ENCODE measurements at regions not wholly inside any gene's neighbourhood (a gene's known extent, or its start where the extent isn't known, plus 50 kb on each side); places are given as distances from the start of the nearest gene placed in this dataset.

DNA sequence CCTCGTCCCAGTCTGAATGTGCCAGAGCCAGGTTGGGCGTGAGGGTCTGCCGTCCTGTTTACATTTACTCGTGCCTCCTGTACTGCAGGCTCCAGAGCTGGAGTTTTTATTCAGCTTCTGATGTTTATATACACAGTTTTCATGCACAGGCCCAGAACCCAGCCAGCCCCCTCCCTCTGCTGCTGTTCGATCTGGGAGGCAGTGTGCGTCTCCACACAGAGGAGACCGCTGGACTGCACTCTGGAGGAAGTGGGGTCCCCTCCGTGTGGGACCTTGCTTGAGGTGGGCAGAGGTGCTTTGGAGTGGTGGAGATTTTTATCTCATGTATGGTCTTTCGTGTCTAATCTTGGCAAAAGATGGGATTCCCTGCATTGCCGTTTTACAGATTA lies 90.6 kb downstream of the GLI2 start (continued):
- TF ChIP-seq EHMT2 (IDR thresholded peaks at IDR 0.05; ENCODE audit: borderline replicate concordance, low read depth, low read length) (no peak), KDM5B (CRISPR knock-in tag; IDR thresholded peaks at IDR 0.05; ENCODE audit: borderline replicate concordance) (no peak), REXO4 (CRISPR knock-in tag; IDR thresholded peaks at IDR 0.05; ENCODE audit: borderline replicate concordance) (no peak), KDM2A (CRISPR knock-in tag; IDR thresholded peaks at IDR 0.05; ENCODE audit: borderline replicate concordance, low read depth) (no peak)

DNA sequence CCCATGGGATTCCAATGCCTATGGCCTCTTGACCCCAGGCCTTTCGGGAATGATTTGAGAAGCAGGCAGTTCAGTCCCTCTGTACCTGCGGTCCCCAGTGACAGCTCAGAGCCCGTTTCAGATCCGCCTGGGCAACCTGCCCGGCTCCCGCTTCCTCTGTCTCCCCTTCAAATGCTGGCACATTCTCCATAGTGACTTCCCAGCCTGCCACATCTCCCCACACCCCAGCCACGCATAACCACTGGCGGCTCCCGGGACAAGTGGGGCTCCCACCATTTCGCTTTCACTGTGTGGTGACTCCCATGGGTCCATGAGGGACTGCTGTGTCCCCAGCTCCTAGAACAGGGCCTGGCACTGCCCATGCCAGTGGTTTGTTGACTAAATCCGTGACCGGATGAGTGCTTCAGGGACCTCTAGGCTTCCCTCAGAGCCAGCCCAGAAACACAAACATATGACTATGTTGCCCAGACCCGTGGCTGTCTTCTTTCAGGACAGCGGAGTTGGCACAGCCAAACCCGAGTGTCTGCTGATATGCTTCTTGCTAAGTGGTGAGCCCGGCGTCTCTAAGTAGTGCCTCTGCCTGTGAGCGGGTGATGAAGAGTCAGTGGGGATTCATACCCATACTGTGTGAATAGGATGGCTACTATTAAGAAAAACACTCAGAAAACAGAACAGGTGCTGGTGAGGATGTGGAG lies 91.2 kb downstream of the GLI2 start:
- TF ChIP-seq NAIF1 (CRISPR knock-in tag; IDR thresholded peaks at IDR 0.05; ENCODE audit: borderline replicate concordance): no peak
- TF ChIP-seq GZF1 (CRISPR knock-in tag; IDR thresholded peaks at IDR 0.05): no peak
- TF ChIP-seq, protein P1, sequence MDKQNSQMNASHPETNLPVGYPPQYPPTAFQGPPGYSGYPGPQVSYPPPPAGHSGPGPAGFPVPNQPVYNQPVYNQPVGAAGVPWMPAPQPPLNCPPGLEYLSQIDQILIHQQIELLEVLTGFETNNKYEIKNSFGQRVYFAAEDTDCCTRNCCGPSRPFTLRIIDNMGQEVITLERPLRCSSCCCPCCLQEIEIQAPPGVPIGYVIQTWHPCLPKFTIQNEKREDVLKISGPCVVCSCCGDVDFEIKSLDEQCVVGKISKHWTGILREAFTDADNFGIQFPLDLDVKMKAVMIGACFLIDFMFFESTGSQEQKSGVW (CRISPR knock-in tag; IDR thresholded peaks at IDR 0.05; ENCODE audit: borderline replicate concordance): no peak
- no peak for TF ChIP-seq ZSCAN20 (CRISPR knock-in tag; IDR thresholded peaks at IDR 0.05; ENCODE audit: borderline replicate concordance)
- TF ChIP-seq, protein P2, sequence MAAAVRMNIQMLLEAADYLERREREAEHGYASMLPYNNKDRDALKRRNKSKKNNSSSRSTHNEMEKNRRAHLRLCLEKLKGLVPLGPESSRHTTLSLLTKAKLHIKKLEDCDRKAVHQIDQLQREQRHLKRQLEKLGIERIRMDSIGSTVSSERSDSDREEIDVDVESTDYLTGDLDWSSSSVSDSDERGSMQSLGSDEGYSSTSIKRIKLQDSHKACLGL (CRISPR knock-in tag; IDR thresholded peaks at IDR 0.05): no peak
- TF ChIP-seq, protein P3, sequence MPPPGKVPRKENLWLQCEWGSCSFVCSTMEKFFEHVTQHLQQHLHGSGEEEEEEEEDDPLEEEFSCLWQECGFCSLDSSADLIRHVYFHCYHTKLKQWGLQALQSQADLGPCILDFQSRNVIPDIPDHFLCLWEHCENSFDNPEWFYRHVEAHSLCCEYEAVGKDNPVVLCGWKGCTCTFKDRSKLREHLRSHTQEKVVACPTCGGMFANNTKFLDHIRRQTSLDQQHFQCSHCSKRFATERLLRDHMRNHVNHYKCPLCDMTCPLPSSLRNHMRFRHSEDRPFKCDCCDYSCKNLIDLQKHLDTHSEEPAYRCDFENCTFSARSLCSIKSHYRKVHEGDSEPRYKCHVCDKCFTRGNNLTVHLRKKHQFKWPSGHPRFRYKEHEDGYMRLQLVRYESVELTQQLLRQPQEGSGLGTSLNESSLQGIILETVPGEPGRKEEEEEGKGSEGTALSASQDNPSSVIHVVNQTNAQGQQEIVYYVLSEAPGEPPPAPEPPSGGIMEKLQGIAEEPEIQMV (CRISPR knock-in tag; IDR thresholded peaks at IDR 0.05; ENCODE audit: low read depth): no peak
- Histone ChIP-seq H3K36me3 (replicated peaks in 1 of 2; ENCODE audit: control insufficient read depth in 1 of 2, insufficient read depth in 2 of 2, low read length in 2 of 2) (no peaks in the 10 kb centered on the region), H3K79me2 (ENCODE audit: insufficient read depth, low read length) (no peaks in the 10 kb centered on the region), H3K27ac (ENCODE audit: extremely low read length, insufficient read depth, low read length) (no peak overlapping the region), H3K4me2 (ENCODE audit: low read depth, low read length) (no peak overlapping the region), H2AFZ (ENCODE audit: low read length) (no peak overlapping the region), H3K9me3 (ENCODE audit: low read length) (no peaks in the 10 kb centered on the region), H3K4me1 (ENCODE audit: insufficient read depth, low read length) (no peaks in the 10 kb centered on the region), H4K20me1 (ENCODE audit: insufficient read depth, low read length) (no peaks in the 10 kb centered on the region; the same call in 1 of the 2 replicates), H3K27me3 (ENCODE audit: control insufficient read depth in 1 of 2, insufficient read depth in 2 of 2, low read length in 2 of 2) (peaks cover 3 to 95% of the 10 kb centered on the region in 2 experiments; a peak in 4 of 5 replicates), H3K4me3 (replicated peaks in 1 of 3; ENCODE audit: insufficient read depth in 1 of 3, low read depth in 2 of 3, low read length in 3 of 3) (no peak overlapping the region), H3K9ac (ENCODE audit: insufficient read depth, low read depth, low read length) (no peak overlapping the region)
- CTCF ChIA-PET (ENCODE audit: low intra/inter-chr PET ratio, low total read pairs): no interaction called here
- DNase-seq (ENCODE audit: low spot score) (no peak), FAIRE-seq (no peak), ATAC-seq (no peak)
- WGBS (ENCODE audit: low lambda C conversion rate): 27% methylated on average over 18 of the region's 18 CpGs
- BruUV-seq (replicated peaks): no TSS peak
- POLR2A ChIA-PET: no interaction called here
- in situ Hi-C loops (cut with HindIII; ENCODE audit: extremely low pct_ligation_motif_present, low pct_unique_long_range_greater_than_20kb) (no loop called here), intact Hi-C loops (cut with micrococcal nuclease; ENCODE audit: unreplicated experiment) (no loop called here)

Data from HepG2 (cell line).